ENCODE measurements at regions not wholly inside any gene's neighbourhood (a gene's known extent, or its start where the extent isn't known, plus 50 kb on each side); places are given as distances from the start of the nearest gene placed in this dataset.
"Not testable (repeated sequence)": the region's sequence is repeated elsewhere in the genome, so short reads cannot be mapped to it uniquely, and the experiment has no call there.

DNA sequence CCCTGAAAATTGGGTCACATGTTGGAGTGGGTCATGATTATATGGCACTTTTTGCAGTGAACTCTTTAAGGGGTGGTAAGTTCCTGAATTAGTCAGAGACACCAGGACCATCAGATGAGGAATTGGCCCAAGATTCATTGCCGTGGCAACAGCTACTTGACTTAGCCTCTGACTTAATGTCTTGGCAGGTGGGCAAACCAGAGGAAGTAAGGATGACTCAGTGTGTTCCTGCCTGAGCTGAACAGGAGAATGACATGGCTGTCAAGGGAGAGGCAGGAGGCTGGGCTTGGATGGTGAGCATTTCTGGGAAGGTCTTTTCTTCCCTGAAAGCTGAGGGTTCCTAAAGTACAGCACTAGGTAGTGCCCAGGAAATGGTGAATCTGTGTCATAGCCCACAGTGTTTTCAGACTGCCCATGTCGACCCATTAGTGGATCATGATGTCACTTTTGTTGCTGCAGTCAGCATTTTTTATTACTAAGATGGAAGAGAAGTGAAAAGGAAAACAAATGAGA, 170.1 kb upstream of the PWP1 start:
- H3K9me3 Mint-ChIP-seq = no peaks in the 10 kb centered on the region
- no peak for TF ChIP-seq CTCF (conservative IDR thresholded peaks at IDR 0.05)
- DNase-seq (ENCODE audit: extremely low spot score, unreplicated experiment) = no peak
- H3K4me3 Mint-ChIP-seq = no peak overlapping the region
- H3K27ac Mint-ChIP-seq = no peak overlapping the region
- peaks cover 4% of the 10 kb centered on the region for H3K36me3 Mint-ChIP-seq
- H3K4me1 Mint-ChIP-seq (ENCODE audit: unreplicated experiment) = peaks cover 5% of the 10 kb centered on the region
- H3K27me3 Mint-ChIP-seq = no peaks in the 10 kb centered on the region

GRCh38 chr12:107517816-107518215, 167.8 kb upstream of the PWP1 start:
- not testable (repeated sequence) for H3K4me1 Mint-ChIP-seq (ENCODE audit: unreplicated experiment); H3K4me3 Mint-ChIP-seq; H3K27me3 Mint-ChIP-seq; H3K27ac Mint-ChIP-seq; H3K9me3 Mint-ChIP-seq; DNase-seq (ENCODE audit: extremely low spot score, unreplicated experiment)
- peaks cover 14% of the 10 kb centered on the region for H3K36me3 Mint-ChIP-seq

GRCh38 chr12:107518868-107519267, 166.7 kb upstream of the PWP1 start:
- Mint-ChIP-seq H3K27me3 (no peaks in the 10 kb centered on the region), H3K4me1 (ENCODE audit: unreplicated experiment) (peaks cover 5% of the 10 kb centered on the region), H3K27ac (no peak overlapping the region), H3K4me3 (no peak overlapping the region), H3K9me3 (peaks cover 5% of the 10 kb centered on the region), H3K36me3 (peaks cover 14% of the 10 kb centered on the region)
- DNase-seq (ENCODE audit: extremely low spot score, unreplicated experiment) = no peak
- TF ChIP-seq CTCF (conservative IDR thresholded peaks at IDR 0.05) = no peak

- TF ChIP-seq CTCF (conservative IDR thresholded peaks at IDR 0.05) = no peak
Measured at GRCh38 chr12:107519906-107520859, 165.4 kb upstream of the PWP1 start.

DNA sequence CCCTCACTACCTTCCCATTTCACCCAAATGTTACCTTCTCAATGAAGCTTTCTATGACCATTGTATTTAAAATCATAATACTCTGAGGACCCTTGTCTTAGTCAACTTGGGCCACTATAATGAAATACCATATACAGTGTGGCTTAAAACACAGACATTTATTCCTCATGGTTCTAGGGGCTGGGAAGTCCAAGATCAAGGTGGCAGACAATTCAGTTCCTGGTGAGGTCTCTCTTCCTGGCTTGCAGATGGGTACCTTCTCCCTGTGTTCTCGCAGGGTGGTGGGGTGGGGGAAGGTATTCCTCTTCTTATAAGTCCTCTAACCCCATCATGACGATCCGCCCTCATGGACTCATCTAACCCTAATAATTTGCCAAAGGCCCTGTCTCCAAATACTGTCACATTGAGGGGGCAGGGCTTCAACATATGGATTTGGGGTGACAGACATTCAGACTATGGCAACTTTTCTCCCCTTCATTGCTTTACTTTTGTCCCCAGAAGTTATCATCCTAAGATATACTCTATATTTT, 163.7 kb upstream of the PWP1 start:
- H3K36me3 Mint-ChIP-seq = peaks cover 14% of the 10 kb centered on the region
- DNase-seq (ENCODE audit: extremely low spot score, unreplicated experiment) = no peak
- peaks cover 5% of the 10 kb centered on the region for H3K9me3 Mint-ChIP-seq
- H3K4me3 Mint-ChIP-seq = no peak overlapping the region
- peaks cover 5% of the 10 kb centered on the region for H3K4me1 Mint-ChIP-seq (ENCODE audit: unreplicated experiment)
- H3K27ac Mint-ChIP-seq = no peak overlapping the region
- H3K27me3 Mint-ChIP-seq = no peaks in the 10 kb centered on the region
- TF ChIP-seq CTCF (conservative IDR thresholded peaks at IDR 0.05) = no peak

More at GRCh38 chr12:107519906-107520859, 165.4 kb upstream of the PWP1 start:
- peak; percentile 25 for DNase-seq (ENCODE audit: extremely low spot score, unreplicated experiment)
- Mint-ChIP-seq H3K27me3 (no peaks in the 10 kb centered on the region), H3K4me3 (no peak overlapping the region), H3K27ac (no peak overlapping the region), H3K36me3 (peaks cover 14% of the 10 kb centered on the region), H3K4me1 (ENCODE audit: unreplicated experiment) (peaks cover 10% of the 10 kb centered on the region), H3K9me3 (peaks cover 5% of the 10 kb centered on the region)

Data from type B pancreatic cell (in vitro differentiated cells).